NT2/D1 (cell line): ENCODE measurements at regions not wholly inside any gene's neighbourhood (a gene's known extent, or its start where the extent isn't known, plus 50 kb on each side); places are given as distances from the start of the nearest gene placed in this dataset.

Experiments
- DNase-seq: peaks from one replicate; pipeline ENCODE4 v3.0.0-alpha.2; 2011; ENCODE audit warnings: low read depth, low spot score
- H3K27me3 ChIP-seq: 2 replicates; pipeline ENCODE4 v1.6.0; 2011; ENCODE audit warnings: mild to moderate bottlenecking; ENCODE audit not compliant: insufficient read length, insufficient read depth
- H3K36me3 ChIP-seq: 2 replicates; pipeline ENCODE4 v1.6.1; 2011; ENCODE audit warnings: mild to moderate bottlenecking, low read length, mixed read lengths; ENCODE audit not compliant: insufficient read depth, insufficient read length
- H3K4me1 ChIP-seq: 2 replicates; pipeline ENCODE4 v1.5.1; 2011; ENCODE audit not compliant: insufficient read depth, insufficient read length
- H3K4me3 ChIP-seq: 2 replicates; pipeline ENCODE4 v1.5.1; 2011; ENCODE audit warnings: low read depth; ENCODE audit not compliant: insufficient read length
- H3K9ac ChIP-seq: 2 replicates; pipeline ENCODE4 v1.6.0; 2011; ENCODE audit warnings: low read depth; ENCODE audit not compliant: insufficient read length
- H3K9me3 ChIP-seq: 2 replicates; pipeline ENCODE4 v1.5.1; 2011; ENCODE audit warnings: mild to moderate bottlenecking, low read length; ENCODE audit not compliant: insufficient read depth
- SUZ12 ChIP-seq: IDR thresholded peaks from 2 replicates; pipeline ENCODE4 v1.6.1; 2011; ENCODE audit not compliant: insufficient read length, insufficient read depth; ENCODE audit errors: extremely low read depth
- YY1 ChIP-seq: IDR thresholded peaks from 2 replicates; pipeline ENCODE4 v1.6.1; 2011; ENCODE audit not compliant: insufficient read length, insufficient read depth
- ZNF274 ChIP-seq: IDR thresholded peaks from 2 replicates; pipeline ENCODE4 v1.6.1; 2011; ENCODE audit warnings: mild to moderate bottlenecking, low read depth, low read length

GRCh38 chr3:73757536-73757935, 132.8 kb upstream of the PDZRN3 start:
- H3K4me1 ChIP-seq, result no peaks in the 10 kb centered on the region
- no peak for DNase-seq
- H3K4me3 ChIP-seq, result no peak overlapping the region
- no peaks in the 10 kb centered on the region for H3K36me3 ChIP-seq
- TF ChIP-seq ZNF274, result no peak
- no peak for TF ChIP-seq SUZ12
- no peak for TF ChIP-seq YY1
- no peaks in the 10 kb centered on the region for H3K27me3 ChIP-seq
- H3K9me3 ChIP-seq, result no peaks in the 10 kb centered on the region
- no peak overlapping the region for H3K9ac ChIP-seq

GRCh38 chr3:73753985-73754384, 129.2 kb upstream of the PDZRN3 start:
- no peaks in the 10 kb centered on the region for H3K27me3 ChIP-seq
- no peaks in the 10 kb centered on the region for H3K36me3 ChIP-seq
- DNase-seq, result no peak
- H3K4me3 ChIP-seq, result no peak overlapping the region
- no peaks in the 10 kb centered on the region for H3K9me3 ChIP-seq
- TF ChIP-seq SUZ12 (no peak), ZNF274 (no peak), YY1 (no peak)
- no peak overlapping the region for H3K9ac ChIP-seq
- no peaks in the 10 kb centered on the region for H3K4me1 ChIP-seq

GRCh38 chr3:73752338-73752737, 127.6 kb upstream of the PDZRN3 start:
- no peak overlapping the region for H3K9ac ChIP-seq

GRCh38 chr3:73746623-73747022, 121.9 kb upstream of the PDZRN3 start:
- no peak overlapping the region for H3K4me3 ChIP-seq
- no peaks in the 10 kb centered on the region for H3K27me3 ChIP-seq
- DNase-seq, result no peak

More at GRCh38 chr3:73752338-73752737, 127.6 kb upstream of the PDZRN3 start:
- Histone ChIP-seq H3K4me3 (no peak overlapping the region), H3K27me3 (no peaks in the 10 kb centered on the region), H3K9me3 (no peaks in the 10 kb centered on the region), H3K4me1 (no peaks in the 10 kb centered on the region), H3K36me3 (no peaks in the 10 kb centered on the region)
- no peak for TF ChIP-seq YY1
- TF ChIP-seq ZNF274, result no peak
- no peak for TF ChIP-seq SUZ12
- DNase-seq, result no peak

GRCh38 chr3:73745526-73746191, 120.9 kb upstream of the PDZRN3 start:
- Histone ChIP-seq H3K4me3 (no peak overlapping the region), H3K4me1 (no peaks in the 10 kb centered on the region), H3K9ac (no peak overlapping the region), H3K9me3 (no peaks in the 10 kb centered on the region), H3K36me3 (no peaks in the 10 kb centered on the region), H3K27me3 (no peaks in the 10 kb centered on the region)
- no peak for DNase-seq
- no peak for TF ChIP-seq SUZ12
- TF ChIP-seq YY1, result no peak
- no peak for TF ChIP-seq ZNF274

More at GRCh38 chr3:73746623-73747022, 121.9 kb upstream of the PDZRN3 start:
- H3K9ac ChIP-seq, result no peak overlapping the region
- TF ChIP-seq ZNF274 (no peak), YY1 (no peak), SUZ12 (no peak)
- H3K9me3 ChIP-seq, result no peaks in the 10 kb centered on the region
- no peaks in the 10 kb centered on the region for H3K4me1 ChIP-seq
- no peaks in the 10 kb centered on the region for H3K36me3 ChIP-seq

GRCh38 chr3:73743551-73743950, 118.8 kb upstream of the PDZRN3 start:
- H3K9me3 ChIP-seq, result no peaks in the 10 kb centered on the region
- H3K4me1 ChIP-seq, result no peaks in the 10 kb centered on the region
- no peak for TF ChIP-seq YY1
- TF ChIP-seq ZNF274, result no peak
- TF ChIP-seq SUZ12, result no peak
- no peak overlapping the region for H3K4me3 ChIP-seq
- no peaks in the 10 kb centered on the region for H3K27me3 ChIP-seq
- no peak overlapping the region for H3K9ac ChIP-seq
- H3K36me3 ChIP-seq, result no peaks in the 10 kb centered on the region
- no peak for DNase-seq

- TF ChIP-seq YY1 (no peak), SUZ12 (no peak), ZNF274 (no peak)
Observed at GRCh38 chr3:73739791-73740453, 115.2 kb upstream of the PDZRN3 start.

More at GRCh38 chr3:73739791-73740453, 115.2 kb upstream of the PDZRN3 start:
- Histone ChIP-seq H3K4me1 (no peaks in the 10 kb centered on the region), H3K4me3 (no peak overlapping the region), H3K9me3 (no peaks in the 10 kb centered on the region), H3K9ac (no peak overlapping the region), H3K27me3 (no peaks in the 10 kb centered on the region), H3K36me3 (no peaks in the 10 kb centered on the region)
- no peak for DNase-seq
